ENCODE measurements at regions not wholly inside any gene's neighbourhood (a gene's known extent, or its start where the extent isn't known, plus 50 kb on each side); places are given as distances from the start of the nearest gene placed in this dataset.

DNA sequence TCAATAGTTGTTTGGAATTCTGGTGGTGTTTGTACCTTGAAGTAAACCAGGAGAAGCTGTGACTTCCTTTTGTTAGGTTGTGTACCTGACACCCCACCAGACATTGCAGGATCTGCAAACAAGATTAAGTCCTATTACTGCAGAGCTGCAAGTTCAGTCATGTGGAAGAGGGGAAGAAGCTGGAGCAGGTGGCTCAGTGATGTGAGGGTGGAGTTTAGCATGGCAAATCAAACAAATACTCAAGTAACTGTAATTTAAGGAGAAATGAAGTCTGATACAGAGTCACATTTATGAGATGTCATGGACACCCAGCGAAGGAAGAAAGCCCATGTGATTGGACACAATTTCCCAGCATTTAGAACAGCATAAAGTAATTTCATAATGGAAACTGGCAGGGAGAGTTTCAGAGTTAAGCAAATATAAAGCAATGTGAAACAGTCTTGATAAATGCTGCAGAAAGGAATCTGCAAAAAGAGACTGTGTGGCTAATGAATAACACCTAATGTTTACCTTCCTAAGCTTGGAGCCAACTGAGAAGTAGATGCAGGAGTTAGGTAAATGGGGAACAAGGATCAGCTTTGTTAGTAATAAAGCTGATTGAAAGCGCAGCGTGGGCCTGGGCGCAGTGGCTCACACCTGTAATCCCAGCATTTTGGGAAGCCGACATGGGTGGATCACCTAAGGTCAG lies 249.1 kb downstream of the GBA3 start:
- no peak for DNase-seq

DNA sequence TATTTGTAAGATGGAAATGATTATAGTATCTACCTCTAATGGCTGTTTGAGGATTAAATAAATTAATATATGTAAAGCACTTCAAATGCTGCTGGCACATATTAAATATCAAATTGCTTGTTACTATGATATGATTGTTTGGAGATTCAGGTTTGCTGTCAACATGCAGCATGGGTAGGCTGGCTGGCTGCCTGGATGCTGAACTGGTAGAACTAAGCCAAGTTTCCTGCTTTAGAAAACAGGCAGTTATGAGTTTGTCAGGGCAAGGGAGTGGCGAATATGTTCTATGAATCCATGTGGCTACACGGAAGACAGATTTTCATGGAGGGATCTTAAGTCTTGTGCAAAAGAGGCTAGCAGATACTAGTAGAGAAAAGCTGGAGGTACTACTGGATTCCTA lies 239.6 kb downstream of the GBA3 start:
- DNase-seq = no peak

DNA sequence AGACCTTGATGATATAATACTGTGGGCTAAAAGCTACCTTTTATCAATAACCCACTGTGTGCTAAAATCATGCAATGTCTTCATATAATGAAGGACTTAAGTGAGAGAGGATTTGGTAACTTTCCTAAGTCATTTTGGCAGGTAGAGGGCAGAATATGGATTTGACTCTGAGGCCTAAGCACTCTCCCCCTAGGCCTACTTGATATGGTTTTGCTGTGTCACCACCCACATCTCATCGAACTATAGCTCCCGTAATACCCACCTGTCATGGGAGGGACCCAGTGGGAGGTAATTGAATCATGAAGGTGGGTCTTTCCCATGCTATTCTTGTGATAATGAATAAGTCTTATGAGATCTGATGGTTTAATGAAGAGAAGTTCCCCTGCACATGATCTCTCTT lies 229.7 kb downstream of the GBA3 start:
- DNase-seq = no peak

DNA sequence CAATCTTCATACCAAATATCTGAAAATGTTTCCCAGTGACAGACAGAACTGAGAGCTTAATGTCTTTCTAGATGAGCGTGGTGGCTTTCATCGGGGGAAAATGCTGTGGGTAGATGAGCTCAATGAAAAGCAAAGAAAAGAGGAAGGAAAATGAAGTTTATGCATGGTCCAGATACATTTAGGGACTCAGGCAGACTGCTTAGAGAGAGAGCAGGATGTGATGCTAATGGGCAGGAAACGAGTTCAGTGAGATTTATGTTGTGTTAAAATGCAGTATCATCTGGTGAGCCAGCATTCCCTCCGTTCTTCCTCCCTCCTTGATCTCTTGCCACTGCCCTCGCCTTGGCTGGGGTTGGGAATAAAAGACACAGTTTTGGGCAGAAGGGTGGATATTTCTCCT lies 229.2 kb downstream of the GBA3 start:
- no peak for DNase-seq

DNA sequence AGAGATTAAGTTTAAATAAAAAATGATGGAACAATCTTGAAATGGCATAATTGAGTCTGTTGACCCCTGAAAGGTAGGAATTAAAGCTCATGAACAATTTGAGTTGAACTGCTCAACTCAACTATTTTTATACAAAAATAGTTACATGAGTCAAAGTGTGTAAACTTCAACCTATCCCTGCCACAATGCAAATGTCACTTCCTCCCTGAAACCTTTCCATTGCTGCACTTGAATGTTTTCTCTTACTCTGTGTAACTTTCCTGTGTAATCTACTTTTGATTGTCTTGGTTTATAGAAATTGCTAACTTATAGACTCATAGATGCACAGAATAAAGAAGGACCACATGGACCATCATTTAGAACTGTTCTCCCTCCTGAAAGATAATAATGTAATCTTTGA lies 218.5 kb downstream of the GBA3 start:
- DNase-seq = no peak

DNA sequence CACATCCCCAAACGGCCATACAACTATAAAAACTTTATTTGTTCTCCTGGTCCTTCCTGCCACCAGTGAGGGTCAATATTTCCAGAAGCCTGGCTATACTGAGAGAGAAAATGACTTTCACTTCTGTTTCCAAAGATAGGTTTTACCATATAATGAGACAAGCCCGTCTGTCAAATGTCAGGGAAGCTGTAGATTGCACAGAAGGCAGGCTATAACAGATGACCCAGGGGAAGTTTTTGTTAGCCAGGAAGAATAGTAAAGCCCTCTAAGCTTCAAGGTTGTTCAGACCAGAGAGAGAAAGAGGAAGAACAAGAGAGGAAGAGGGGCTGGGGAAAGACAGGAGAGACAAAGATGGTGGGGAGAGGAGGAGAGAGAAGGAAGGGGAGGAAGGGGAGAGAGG lies 217.5 kb downstream of the GBA3 start:
- DNase-seq = no peak

DNA sequence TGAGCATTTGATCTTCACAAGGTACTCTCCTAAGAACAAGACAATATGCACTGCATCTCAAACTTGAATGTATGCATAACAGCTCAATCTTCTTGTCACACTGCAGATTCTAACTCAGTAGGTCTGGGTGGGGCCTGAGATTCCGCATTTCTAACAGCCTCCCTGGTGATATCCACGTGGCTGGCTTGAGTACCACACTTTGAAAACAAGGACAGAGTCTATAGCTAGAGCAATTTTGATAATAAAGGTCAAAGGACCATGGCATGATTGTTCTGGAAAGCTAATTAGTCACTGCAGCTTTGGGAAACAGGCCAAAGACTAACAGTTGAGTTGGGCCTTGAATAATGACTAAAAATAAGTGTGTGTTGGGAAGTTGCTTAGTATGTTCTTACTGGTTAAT lies 213.3 kb downstream of the GBA3 start:
- DNase-seq = no peak

DNA sequence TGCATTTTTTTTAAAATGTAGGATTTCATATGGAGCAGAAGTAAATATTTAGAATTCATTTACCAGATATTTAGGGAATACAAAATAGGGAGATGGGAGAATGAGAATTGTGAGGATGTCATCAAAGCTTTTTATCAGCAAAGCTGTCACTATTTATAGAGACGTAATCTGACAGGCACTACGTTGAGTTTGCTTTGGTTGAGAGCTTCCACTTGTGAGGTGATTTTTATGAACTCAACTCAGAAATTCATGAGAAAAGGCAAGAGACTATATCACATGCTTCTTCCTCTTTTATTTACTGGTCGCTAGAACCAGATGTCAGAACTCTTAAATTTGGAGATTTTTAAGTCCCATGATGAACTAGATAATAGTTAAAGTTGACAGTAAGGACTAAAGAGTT lies 211.2 kb downstream of the GBA3 start:
- DNase-seq = no peak

DNA sequence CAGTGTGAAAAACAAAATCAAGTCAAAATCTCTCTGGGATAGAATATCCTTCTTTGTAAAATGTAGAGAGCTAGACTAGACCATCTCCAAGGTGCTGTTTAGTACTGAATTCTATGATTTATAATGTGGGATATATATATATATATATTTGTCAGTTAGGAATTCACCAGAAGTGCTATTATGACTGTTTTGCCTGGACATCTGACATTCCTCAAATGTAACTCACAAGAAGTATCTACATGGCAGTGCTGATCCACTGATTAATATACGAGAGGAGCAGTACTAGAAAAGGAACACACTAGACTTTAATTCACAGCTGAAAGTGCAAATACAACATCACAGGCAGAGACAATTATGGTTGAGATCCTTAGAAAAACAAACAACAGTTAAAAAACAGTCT lies 208.9 kb downstream of the GBA3 start:
- DNase-seq = no peak

DNA sequence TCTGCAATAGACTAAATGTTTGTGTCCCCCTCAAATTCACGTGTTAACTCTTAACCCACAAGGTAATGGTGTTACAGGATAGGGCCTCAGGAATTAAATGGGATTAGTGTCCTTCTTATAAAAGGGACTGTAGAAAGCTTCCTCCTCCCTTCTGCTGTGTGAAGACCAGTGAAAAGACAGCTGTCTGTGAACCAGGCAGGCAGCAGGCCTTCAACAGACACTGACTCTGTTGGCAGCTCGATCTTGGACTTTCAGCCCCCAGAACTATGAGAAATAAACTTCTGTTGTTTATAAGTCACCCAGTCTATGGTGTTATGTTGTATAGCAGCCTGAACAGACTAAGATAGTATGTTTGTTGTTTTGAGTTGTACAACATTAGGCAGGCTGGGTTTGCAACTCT lies 208.1 kb downstream of the GBA3 start:
- no peak for DNase-seq

DNA sequence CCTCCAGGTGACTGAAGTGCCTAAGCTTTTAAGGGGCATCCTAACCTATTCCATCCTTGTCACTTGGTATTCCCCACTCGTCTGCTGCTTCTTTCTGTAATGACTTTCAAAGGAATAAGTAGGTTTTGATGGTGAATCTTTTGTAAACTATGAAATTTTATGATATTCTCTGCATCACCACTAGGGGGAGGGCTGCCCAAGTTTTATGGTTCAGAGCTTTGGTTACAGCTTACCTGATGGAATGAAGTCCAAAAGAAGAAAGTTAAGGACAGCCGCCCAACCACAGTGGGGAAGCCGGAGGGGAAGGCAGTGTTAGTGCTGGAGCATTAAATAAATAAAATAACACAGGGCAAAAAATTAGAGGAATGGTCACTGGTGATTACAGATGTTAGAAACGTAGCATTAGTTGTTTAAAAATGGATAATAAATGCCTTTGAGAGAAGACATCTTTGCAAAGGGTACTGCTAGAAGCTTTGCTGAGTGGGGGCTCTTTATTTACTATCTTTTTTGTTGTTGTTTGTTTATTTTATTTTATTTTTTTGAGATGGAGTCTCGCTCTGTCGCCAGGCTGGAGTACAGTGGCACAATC lies 204.9 kb downstream of the GBA3 start:
- DNase-seq = peak; percentile 9

DNA sequence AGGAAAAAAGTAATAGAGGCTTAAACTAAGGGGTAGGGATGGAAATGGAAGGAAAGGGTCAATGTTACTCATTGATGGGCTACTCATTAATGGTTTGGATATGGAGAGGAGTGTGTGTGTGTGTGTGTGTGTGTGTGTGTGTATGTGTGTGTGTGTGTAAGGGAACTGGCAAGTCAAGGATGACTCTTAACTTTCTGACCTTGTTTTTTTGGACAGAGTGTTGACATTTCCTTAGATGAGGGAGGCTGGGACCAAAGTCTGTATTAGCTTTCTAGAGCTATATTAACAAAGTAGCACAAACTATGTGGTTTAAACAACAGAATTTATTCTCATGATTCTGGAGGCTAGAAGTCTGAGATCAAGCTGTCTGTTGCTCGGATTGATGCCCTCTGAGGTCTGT lies 202.7 kb downstream of the GBA3 start:
- DNase-seq = no peak

DNA sequence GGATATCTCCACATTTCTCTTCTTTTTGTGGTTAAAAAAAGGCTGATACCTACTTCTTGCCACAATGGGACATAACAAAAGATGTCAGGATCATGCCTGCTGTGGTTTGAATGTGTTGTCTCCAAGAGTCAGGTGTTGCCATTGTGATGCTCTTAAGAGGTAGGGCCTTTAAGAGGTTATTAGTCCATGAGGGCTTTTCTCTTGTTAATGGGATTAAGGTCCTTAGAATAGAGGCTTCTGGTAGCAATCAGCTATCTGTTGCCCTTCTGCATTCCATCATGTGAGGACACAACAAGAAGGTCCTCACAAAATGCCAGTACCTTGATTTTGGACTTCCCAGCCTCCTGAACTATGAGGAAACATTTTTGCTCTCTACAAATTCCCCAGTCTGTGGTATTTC lies 191.4 kb downstream of the GBA3 start:
- no peak for DNase-seq

DNA sequence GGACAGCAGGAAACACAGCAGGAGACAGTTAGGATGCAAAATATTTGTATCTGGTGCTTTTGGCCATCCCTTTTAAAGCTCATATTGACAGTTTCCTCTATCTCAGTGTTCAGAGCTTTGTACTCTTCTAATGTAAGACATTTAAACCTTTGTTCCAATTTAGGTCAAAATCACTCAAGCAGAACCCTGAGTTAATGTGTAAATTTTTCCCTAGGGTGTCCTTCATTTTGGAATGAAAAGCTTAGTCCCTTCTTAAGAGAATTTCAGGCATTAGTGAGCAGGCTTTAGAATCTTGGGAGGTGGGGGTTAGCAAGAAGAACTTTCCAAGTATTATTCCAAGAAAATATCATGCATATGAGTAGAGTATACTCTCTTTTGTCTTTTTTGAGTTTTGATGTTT lies 188.7 kb downstream of the GBA3 start:
- DNase-seq = no peak

DNA sequence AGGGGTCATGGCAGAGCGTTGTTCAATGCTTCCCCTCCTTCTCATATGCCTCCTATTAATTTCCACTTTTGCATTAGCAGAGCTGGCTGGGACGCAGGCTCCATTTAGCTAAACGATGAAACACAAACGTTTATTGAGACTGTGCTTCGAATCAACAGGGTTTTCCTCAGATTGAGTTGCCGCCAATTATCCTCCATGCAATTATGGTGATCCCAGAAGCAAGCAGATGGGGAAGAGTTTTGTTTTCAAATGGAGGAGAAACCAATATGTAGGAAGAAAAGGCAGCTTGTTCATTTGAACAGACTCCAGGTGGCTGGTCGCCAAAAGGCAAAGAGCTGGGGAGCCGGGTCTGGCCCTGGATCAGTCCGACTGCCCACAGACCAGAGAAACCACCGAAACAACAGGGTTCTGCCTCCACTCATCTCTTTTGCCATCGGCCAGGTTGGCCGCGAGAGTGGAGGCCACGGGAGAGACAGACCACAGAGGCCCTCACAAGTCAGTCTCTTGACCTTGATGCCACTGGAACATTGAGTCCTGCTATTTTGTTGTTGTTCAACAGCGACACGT lies 184.8 kb downstream of the GBA3 start:
- DNase-seq = no peak

DNA sequence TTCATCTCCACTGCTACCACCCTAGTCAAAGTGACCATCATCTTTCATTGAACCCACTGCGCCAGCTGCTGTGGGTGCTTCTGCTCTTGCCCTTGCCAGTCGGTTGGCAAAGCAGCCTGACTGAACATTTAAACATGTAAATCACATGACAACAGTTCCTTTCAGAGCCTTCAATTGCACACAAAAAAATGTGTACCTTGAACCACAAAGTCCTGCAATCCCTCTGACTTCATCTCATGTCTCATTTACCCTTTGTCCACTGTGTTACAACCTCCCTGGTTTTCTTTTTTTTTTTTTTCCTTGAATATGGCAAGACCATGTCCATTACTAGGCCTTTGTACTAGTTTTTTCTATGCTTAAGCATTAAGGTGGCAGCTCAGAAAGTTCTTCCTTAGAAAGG lies 183.5 kb downstream of the GBA3 start:
- DNase-seq = no peak

DNA sequence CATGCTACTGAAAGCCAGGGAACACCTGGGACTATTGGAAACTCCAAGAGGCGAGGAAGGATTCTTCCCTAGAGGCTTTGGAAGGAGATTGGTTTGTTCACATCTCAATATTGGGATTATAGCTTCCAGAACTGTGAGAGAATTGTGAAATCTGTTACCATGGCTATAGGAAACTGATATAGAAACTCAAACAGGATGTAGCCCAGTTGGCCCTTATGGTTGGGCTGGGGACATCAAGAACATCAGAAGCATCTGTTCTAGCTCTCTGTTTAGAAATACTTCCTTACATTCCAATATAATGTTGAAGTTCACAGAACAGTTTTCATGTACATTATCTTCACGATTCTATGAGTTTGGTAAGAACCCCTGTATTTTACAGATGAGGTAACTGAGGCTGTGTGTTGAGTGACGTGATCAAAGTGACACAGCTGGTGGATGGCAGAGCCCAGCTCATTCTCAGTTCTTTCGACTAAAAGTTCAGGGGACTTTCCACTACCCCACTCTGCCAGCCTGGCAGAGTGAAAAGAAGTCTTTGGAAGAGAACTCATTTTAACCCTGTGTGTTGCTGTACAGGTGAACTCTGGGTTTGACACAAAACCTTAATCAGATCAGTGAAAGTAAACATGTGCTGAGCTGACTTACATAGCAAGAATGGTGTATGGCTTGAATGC lies 183.0 kb downstream of the GBA3 start:
- no peak for DNase-seq

DNA sequence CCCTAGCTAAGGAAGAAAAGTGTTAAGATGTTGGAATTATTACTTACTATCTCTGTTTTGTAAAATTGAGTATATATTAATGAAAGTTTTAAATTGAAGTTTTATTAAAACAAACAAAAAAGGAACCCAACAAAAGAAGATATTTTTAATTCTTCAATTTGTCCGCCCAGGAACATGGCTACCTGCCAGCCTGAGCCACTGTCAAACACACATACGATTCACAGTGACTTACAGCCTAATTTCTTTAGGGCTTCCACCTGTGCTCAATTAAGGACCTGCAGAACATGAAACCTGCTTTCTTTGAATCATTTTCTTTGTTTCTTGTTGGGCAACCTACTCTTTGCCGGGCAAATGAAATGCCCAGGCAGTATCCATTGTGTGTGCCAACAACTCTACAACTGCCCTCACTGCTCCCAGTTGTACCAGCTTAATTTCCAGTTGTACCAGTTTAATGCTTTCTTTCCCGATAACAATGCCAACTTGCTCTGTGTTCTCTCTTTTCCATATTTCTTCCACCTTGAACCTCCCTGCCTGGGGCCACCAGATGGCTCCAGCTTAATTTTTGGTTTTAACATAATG lies 181.7 kb downstream of the GBA3 start:
- DNase-seq = no peak

DNA sequence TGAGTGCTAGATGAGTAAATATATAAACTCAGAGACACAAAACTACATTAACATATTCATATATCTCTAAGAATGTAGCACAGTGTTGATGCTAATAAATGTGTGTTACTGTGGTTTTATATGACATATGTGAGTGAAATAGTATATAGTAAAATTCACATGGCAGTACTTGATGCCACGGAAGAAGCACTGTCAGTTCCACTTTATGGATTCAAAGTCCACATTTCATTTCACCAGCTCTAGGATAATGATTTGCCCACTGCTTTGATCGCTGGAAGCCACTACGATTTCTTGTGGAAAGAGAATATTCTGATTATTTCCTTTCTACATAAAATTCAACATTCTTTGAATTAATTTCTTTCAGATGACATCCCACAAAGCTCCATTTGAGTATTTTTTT lies 181.2 kb downstream of the GBA3 start:
- no peak for DNase-seq

DNA sequence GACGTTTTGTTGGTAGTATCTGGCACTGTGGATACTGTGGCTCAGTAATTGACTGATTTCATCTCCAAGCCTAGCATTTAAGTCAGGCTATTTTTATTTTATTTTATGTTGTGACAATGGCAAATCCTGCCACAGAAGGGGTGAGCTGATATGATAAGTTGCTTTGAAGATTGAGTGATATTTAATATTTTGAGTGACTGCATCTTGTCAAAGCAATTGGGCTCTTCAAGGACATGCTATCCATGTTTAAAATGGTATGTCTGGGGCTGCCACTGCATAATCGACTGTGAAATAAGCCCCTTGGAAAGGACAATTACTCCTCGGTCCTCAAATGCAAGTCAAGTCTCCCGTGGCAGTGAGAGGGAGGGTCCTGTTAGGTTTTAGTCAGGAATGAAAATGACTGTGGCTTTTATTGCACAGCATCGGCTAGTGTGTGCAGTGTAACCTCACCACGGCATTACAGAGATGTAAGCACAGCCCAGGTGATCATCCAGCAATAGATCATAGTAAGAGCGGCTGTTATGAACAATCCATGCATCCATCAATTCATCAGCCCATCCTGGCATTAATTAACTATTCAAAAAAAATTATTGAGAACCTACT lies 178.2 kb downstream of the GBA3 start:
- no peak for DNase-seq

DNA sequence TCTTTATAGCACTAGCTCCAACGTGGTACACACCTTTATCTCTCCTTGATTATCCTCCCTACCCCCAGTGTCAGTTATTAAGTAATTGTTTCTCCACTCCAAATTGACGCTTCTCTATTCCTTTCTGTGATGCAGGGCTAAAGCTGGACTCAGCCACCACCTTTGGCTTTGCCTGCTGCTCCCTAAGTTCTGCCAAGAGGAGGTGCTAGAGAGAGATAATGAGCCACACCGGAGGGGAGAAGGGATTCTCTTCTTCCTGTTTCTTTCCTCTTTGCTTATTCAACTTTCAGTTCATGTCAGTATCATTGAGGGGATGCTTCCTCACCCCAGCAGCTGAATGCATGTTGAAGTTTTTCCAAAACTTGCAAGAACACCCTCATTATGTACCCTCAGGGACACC lies 176.5 kb downstream of the GBA3 start:
- no peak for DNase-seq

Data from RPMI8226 (cell line).